ENCODE measurements at regions not wholly inside any gene's neighbourhood (a gene's known extent, or its start where the extent isn't known, plus 50 kb on each side); places are given as distances from the start of the nearest gene placed in this dataset.
A peak's percentile ranks its signal among the peaks of the same experiment; 100 is the strongest.

DNA sequence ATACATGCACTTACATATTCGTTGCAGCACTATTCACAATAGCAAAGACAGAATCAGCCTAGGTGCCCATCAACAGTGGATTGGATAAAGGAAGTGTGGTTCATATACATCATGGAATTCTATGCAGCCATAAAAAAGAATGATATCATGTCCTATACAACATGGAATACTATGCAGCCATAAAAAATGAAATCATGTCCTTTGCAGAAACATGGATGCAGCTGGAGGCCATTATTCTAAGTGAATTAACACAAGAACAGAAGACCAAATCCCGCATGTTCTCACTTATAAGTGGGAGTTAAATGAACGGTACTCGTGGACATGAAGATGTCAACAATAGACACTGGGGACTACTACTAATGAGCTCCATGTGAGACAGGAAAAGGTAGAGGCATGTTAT lies 288.1 kb upstream of the TFPI start:
- no peak overlapping the region; the same call in 1 of the 2 replicates for H2AK5ac ChIP-seq (ENCODE audit: low read depth, low read length)
- no peak for FAIRE-seq
- 90% methylated on average over 4 of the region's 4 CpGs; no CpG with 5 or more reads in 1 of the 2 experiments for WGBS, 2 experiments (ENCODE audit: extremely low coverage in 1 of 2, insufficient coverage in 1 of 2, insufficient read length in 1 of 2, insufficient replicate concordance in 2 of 2, low coverage in 1 of 2, low lambda C conversion rate in 2 of 2, missing lambda C conversion rate in 1 of 2)

More for the DNA sequence above, 288.1 kb upstream of the TFPI start:
- Histone ChIP-seq H4K5ac (ENCODE audit: insufficient read length, low read depth, low read length) (no peak overlapping the region), H3K23ac (ENCODE audit: insufficient read length) (no peak overlapping the region), H3K27me3 (replicated peaks in 1 of 4; ENCODE audit: control insufficient read depth in 3 of 4, extremely low read depth in 1 of 4, insufficient read depth in 3 of 4, low read length in 3 of 4) (no peaks in the 10 kb centered on the region), H2BK15ac (ENCODE audit: low read length) (no peak overlapping the region), H3K9ac (replicated peaks in 1 of 4; ENCODE audit: extremely low read depth in 1 of 4, low read depth in 3 of 4, low read length in 3 of 4) (no peak overlapping the region), H2BK5ac (ENCODE audit: low read depth, low read length) (no peak overlapping the region), H2BK120ac (replicated peaks; ENCODE audit: low read depth, low read length) (no peak overlapping the region), H3K4ac (replicated peaks; ENCODE audit: insufficient read length, low read depth, low read length) (no peak overlapping the region), H3K14ac (ENCODE audit: insufficient read length) (no peak overlapping the region), H4K8ac (ENCODE audit: extremely low read depth, insufficient read depth, low read length) (no peak overlapping the region), H4K20me1 (replicated peaks in 1 of 2; ENCODE audit: control insufficient read depth in 1 of 2, insufficient read depth in 2 of 2, low read length in 2 of 2) (no peaks in the 10 kb centered on the region), H3K9me3 (ENCODE audit: insufficient read depth in 2 of 2, low read depth in 1 of 2, low read length in 1 of 2) (no peaks in the 10 kb centered on the region), H3K79me2 (ENCODE audit: control insufficient read depth in 1 of 2, insufficient read depth in 2 of 2, low read length in 2 of 2) (no peaks in the 10 kb centered on the region), H3K4me3 (ENCODE audit: extremely low read depth in 1 of 4, insufficient read depth in 2 of 4, low read depth in 3 of 4, low read length in 4 of 4) (no peak overlapping the region), H2BK20ac (ENCODE audit: low read length) (no peak overlapping the region), H3K4me2 (ENCODE audit: insufficient read depth in 1 of 2, low read depth in 2 of 2, low read length in 2 of 2) (no peak overlapping the region), H2AFZ (ENCODE audit: low read length) (no peak overlapping the region), H3K79me1 (ENCODE audit: low read depth, low read length) (no peaks in the 10 kb centered on the region), H4K91ac (replicated peaks; ENCODE audit: insufficient read length, low read length) (no peak overlapping the region), H3K27ac (ENCODE audit: low read depth, low read length) (no peak overlapping the region), H3K36me3 (ENCODE audit: control insufficient read depth in 2 of 4, insufficient read depth in 4 of 4, low read length in 3 of 4) (no peaks in the 10 kb centered on the region), H2BK12ac (ENCODE audit: low read depth, low read length) (no peak overlapping the region), H3K23me2 (ENCODE audit: low read depth, low read length) (no peaks in the 10 kb centered on the region), H3K18ac (ENCODE audit: extremely low read depth, low read length) (no peak overlapping the region), H3K56ac (replicated peaks; ENCODE audit: insufficient read length, low read depth, low read length) (no peak overlapping the region), H3K4me1 (replicated peaks in 1 of 4; ENCODE audit: control insufficient read depth in 3 of 4, insufficient read depth in 4 of 4, low read length in 3 of 4) (no peaks in the 10 kb centered on the region)
- ChIA-PET CTCF (ENCODE audit: partially characterized antibody) (interaction anchor here (0.6 to 5.6 kb wide), 21 partner anchors 9 to 1142 kb away, joined by 3 to 57 read pairs (median 5); no protein-coding TSS in a partner anchor), POLR2A (ENCODE audit: partially characterized antibody) (no interaction called here)
- no peak for DNase-seq (ENCODE audit: low read depth in 1 of 2, low spot score in 2 of 2)
- TF ChIP-seq KDM1A (IDR thresholded peaks at IDR 0.05; ENCODE audit: borderline replicate concordance, low read length), result peak; percentile 42; the same call in 1 of the 2 replicates
- no peak for TF ChIP-seq KDM5A (IDR thresholded peaks at IDR 0.05; ENCODE audit: low read length)
- TF ChIP-seq CHD1 (IDR thresholded peaks at IDR 0.05; ENCODE audit: low read depth, low read length), result no peak

All from H1 (cell line).